Adrenal gland (tissue), 9 donors: ENCODE measurements at regions not wholly inside any gene's neighbourhood (a gene's known extent, or its start where the extent isn't known, plus 50 kb on each side); places are given as distances from the start of the nearest gene placed in this dataset.

Experiments
- DNase-seq, 7 donors: peaks; one replicate each; pipeline ENCODE4 v3.0.0-alpha.2; 2019 to 2020
- H3K27ac ChIP-seq, 5 donors: fragments of 200-600 bp; sonication (generic) in 4 of 5; 1 replicate in 3 of 5; 2 replicates in 2 of 5; pipeline versions ENCODE4 v1.5.1 to v1.8.0; 2016 to 2020; ENCODE audit warnings: mild to moderate bottlenecking in 1 of 5
- H3K27me3 ChIP-seq: fragments of 200-600 bp; 2 replicates; pipeline ENCODE4 v1.8.0; 2021
- H3K36me3 ChIP-seq, 2 donors: fragments of 200-600 bp; replicated peaks in 1 of 2; 1 replicate in 1 of 2; 2 replicates in 1 of 2; pipeline versions ENCODE4 v1.5.1 to v1.8.0; 2018 to 2022
- H3K4me1 ChIP-seq, 2 donors: fragments of 200-600 bp; replicated peaks in 1 of 2; 1 replicate in 1 of 2; 2 replicates in 1 of 2; pipeline versions ENCODE4 v1.5.1 to v1.8.0; 2018 to 2021
- H3K4me3 ChIP-seq, 4 donors: fragments of 200-600 bp; sonication (generic) in 3 of 4; one replicate each; pipeline ENCODE4 v1.5.1; 2016 to 2018
- H3K9me3 ChIP-seq, 3 donors: fragments of 200-600 bp; sonication (generic) in 1 of 3; replicated peaks in 1 of 3; 1 replicate in 2 of 3; 2 replicates in 1 of 3; pipeline versions ENCODE4 v1.5.1 to v1.8.0; 2016 to 2021
- POLR2A ChIP-seq, 2 donors: fragments of 450-650 bp; IDR thresholded peaks; one replicate each; pipeline ENCODE4 v1.6.1; 2017; ENCODE audit warnings: antibody characterized with exemption in 2 of 2, mild to moderate bottlenecking in 2 of 2, moderate library complexity in 1 of 2
- WGBS, 4 donors: extraction: QIAGEN DNeasy Blood & Tissue Kit in 2 of 4; methylation state at CpG; one replicate each; pipeline versions ENCODE4 v1.1.5 to v1.1.7; 2013 to 2017; 5-methylcytosine and 5-hydroxymethylcytosine counted together
- intact Hi-C, 2 donors: fragments of 100-400 bp; cut with DNase I; formaldehyde crosslinking; loops; one replicate each; pipeline versions ENCODE4 v1.14.1 to v1.15.0; 2022 to 2023
- TF ChIP-seq, protein P1 (sequence below), 6 experiments: fragments of 450-650 bp in 4 of 6; fragments of 200-600 bp in 2 of 6; sonication (generic) in 1 of 6; IDR thresholded peaks; 1 replicate in 5 of 6; 2 replicates in 1 of 6; pipeline versions ENCODE4 v1.5.1 to v1.8.0; 2016 to 2021; ENCODE audit warnings: antibody characterized with exemption in 6 of 6, mild to moderate bottlenecking in 2 of 6, moderate library complexity in 1 of 6
- donor health status: healthy with polysubstance abuse.
- donor health status: Bipolar disorder and iron deficiency.
- donor health status: DM: yes; HTN: yes; CAD: no.
- donor health status: DM: no; HTN: no; CAD: no.
- donor health status: DM: no; HTN: no; CAD: no.

GRCh38 chr2:150888337-150888736 lies 373.3 kb downstream of the RBM43 start:
- Histone ChIP-seq H3K4me1 (peaks cover 4 to 6% of the 10 kb centered on the region in 2 donors), H3K4me3 (no peak overlapping the region), H3K27ac (no peak overlapping the region), H3K27me3 (no peaks in the 10 kb centered on the region), H3K9me3 (no peaks in the 10 kb centered on the region), H3K36me3 (no peaks in the 10 kb centered on the region)
- intact Hi-C loops = no loop called here
- DNase-seq = peak in 6 of 7 donors; percentile 20 to 59 (median 38)
- TF ChIP-seq POLR2A (IDR thresholded peaks at IDR 0.05) = no peak
- TF ChIP-seq, protein P1, sequence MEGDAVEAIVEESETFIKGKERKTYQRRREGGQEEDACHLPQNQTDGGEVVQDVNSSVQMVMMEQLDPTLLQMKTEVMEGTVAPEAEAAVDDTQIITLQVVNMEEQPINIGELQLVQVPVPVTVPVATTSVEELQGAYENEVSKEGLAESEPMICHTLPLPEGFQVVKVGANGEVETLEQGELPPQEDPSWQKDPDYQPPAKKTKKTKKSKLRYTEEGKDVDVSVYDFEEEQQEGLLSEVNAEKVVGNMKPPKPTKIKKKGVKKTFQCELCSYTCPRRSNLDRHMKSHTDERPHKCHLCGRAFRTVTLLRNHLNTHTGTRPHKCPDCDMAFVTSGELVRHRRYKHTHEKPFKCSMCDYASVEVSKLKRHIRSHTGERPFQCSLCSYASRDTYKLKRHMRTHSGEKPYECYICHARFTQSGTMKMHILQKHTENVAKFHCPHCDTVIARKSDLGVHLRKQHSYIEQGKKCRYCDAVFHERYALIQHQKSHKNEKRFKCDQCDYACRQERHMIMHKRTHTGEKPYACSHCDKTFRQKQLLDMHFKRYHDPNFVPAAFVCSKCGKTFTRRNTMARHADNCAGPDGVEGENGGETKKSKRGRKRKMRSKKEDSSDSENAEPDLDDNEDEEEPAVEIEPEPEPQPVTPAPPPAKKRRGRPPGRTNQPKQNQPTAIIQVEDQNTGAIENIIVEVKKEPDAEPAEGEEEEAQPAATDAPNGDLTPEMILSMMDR (IDR thresholded peaks at IDR 0.05) = no peak

DNA sequence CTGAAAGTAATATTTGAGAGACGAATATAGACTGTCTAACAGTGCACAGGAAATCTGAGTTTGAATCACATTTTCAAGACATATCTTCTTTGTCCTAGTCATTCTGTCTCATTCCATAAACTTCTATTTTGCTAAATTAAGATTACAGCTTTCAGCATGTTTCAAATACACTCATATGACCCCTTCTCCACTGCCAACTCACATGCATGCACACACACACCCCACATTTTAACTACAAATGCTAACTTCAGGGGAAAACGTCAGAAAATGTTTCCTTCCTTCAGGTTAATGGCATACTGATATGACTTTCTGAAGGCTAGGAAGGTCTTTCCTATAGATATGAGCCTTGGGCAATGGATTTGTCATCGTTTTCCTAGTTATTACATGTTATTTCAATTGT lies 373.7 kb downstream of the RBM43 start:
- Histone ChIP-seq H3K27me3 (no peaks in the 10 kb centered on the region), H3K36me3 (no peaks in the 10 kb centered on the region), H3K9me3 (no peaks in the 10 kb centered on the region), H3K4me3 (no peak overlapping the region), H3K27ac (no peak overlapping the region), H3K4me1 (peaks cover 4 to 6% of the 10 kb centered on the region in 2 donors)
- TF ChIP-seq, protein P1 (IDR thresholded peaks at IDR 0.05) = no peak
- TF ChIP-seq POLR2A (IDR thresholded peaks at IDR 0.05) = no peak
- 40 to 55% (median 54%) methylated on average over 3 of the region's 3 CpGs for WGBS, 4 donors
- DNase-seq = no peak
- intact Hi-C loops = no loop called here

- Histone ChIP-seq H3K27me3 (no peaks in the 10 kb centered on the region), H3K9me3 (no peaks in the 10 kb centered on the region), H3K27ac (no peak overlapping the region), H3K4me1 (peaks cover 4 to 6% of the 10 kb centered on the region in 2 donors), H3K36me3 (no peaks in the 10 kb centered on the region), H3K4me3 (no peak overlapping the region)
- intact Hi-C loops = no loop called here
- WGBS, 4 donors = 72 to 88% (median 81%) methylated on average over 3 of the region's 3 CpGs
- TF ChIP-seq, protein P1 (IDR thresholded peaks at IDR 0.05) = no peak
- TF ChIP-seq POLR2A (IDR thresholded peaks at IDR 0.05) = no peak
- no peak for DNase-seq
Observed at GRCh38 chr2:150885774-150886386, 375.8 kb downstream of the RBM43 start.

GRCh38 chr2:150885236-150885635 lies 376.4 kb downstream of the RBM43 start:
- H3K4me3 ChIP-seq = no peak overlapping the region
- H3K36me3 ChIP-seq = no peaks in the 10 kb centered on the region
- TF ChIP-seq, protein P1 (IDR thresholded peaks at IDR 0.05) = no peak
- TF ChIP-seq POLR2A (IDR thresholded peaks at IDR 0.05) = no peak
- H3K9me3 ChIP-seq = no peaks in the 10 kb centered on the region
- WGBS, 4 donors = 83 to 100% (median 91%) methylated on average over 1 of the region's 1 CpG
- H3K4me1 ChIP-seq = peaks cover 4 to 6% of the 10 kb centered on the region in 2 donors
- no peak overlapping the region for H3K27ac ChIP-seq
- intact Hi-C loops = no loop called here
- no peaks in the 10 kb centered on the region for H3K27me3 ChIP-seq
- DNase-seq = no peak
